ENCODE measurements at regions not wholly inside any gene's neighbourhood (a gene's known extent, or its start where the extent isn't known, plus 50 kb on each side); places are given as distances from the start of the nearest gene placed in this dataset.

DNA sequence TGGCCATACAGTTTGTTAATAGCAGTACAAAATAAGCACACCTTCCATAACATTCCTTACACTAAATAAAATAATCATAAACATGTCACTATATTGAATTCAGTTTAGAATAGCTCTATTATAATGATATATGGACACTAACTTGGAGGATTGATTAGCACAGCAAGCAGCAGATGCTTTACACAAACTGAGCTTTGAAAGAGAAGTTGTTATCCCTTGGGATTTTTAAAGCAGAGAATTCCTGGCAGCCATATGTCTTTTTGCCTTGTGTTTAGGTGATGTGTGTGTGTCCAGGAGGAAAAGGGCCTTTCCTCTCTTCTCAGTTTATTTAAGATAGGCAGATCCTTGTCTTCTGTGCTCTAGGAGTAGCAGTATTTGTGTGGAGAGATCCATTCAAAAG is 232.2 kb upstream of the GRIN3A start:
- TF ChIP-seq SUZ12 (IDR thresholded peaks at IDR 0.05; ENCODE audit: extremely low read depth, insufficient read depth, insufficient read length), result no peak
- TF ChIP-seq YY1 (IDR thresholded peaks at IDR 0.05; ENCODE audit: insufficient read depth, insufficient read length), result no peak

Data from NT2/D1 (cell line).